ENCODE measurements at regions not wholly inside any gene's neighbourhood (a gene's known extent, or its start where the extent isn't known, plus 50 kb on each side); places are given as distances from the start of the nearest gene placed in this dataset.

GRCh38 chr21:15552914-15553494 is 176.8 kb upstream of the USP25 start:
- WGBS (ENCODE audit: insufficient coverage) = no CpG with 5 or more reads among the region's 3 CpGs

GRCh38 chr21:15557925-15558324 is 171.9 kb upstream of the USP25 start:
- DNase-seq = no peak
- H3K36me3 ChIP-seq (ENCODE audit: control insufficient read depth, insufficient read depth, low read length) = no peaks in the 10 kb centered on the region
- WGBS (ENCODE audit: insufficient coverage) = 91% methylated on average over 3 of the region's 4 CpGs
- no peak overlapping the region for H3K27ac ChIP-seq (ENCODE audit: low read length)
- no peaks in the 10 kb centered on the region for H3K9me3 ChIP-seq (replicated peaks; ENCODE audit: control insufficient read depth, low read depth, low read length)
- no peaks in the 10 kb centered on the region for H3K4me1 ChIP-seq (ENCODE audit: control insufficient read depth, insufficient read depth, low read length)
- no peak overlapping the region for H3K4me3 ChIP-seq (ENCODE audit: low read length)
- no peaks in the 10 kb centered on the region for H3K27me3 ChIP-seq (ENCODE audit: control insufficient read depth, insufficient read depth, low read length)

More at GRCh38 chr21:15552914-15553494, 176.8 kb upstream of the USP25 start:
- H3K27ac ChIP-seq (ENCODE audit: low read length) = no peak overlapping the region
- H3K4me1 ChIP-seq (ENCODE audit: control insufficient read depth, insufficient read depth, low read length) = no peaks in the 10 kb centered on the region
- peak; percentile 27 for DNase-seq
- H3K36me3 ChIP-seq (ENCODE audit: control insufficient read depth, insufficient read depth, low read length) = no peaks in the 10 kb centered on the region
- H3K27me3 ChIP-seq (ENCODE audit: control insufficient read depth, insufficient read depth, low read length) = no peaks in the 10 kb centered on the region
- H3K4me3 ChIP-seq (ENCODE audit: low read length) = no peak overlapping the region
- no peaks in the 10 kb centered on the region for H3K9me3 ChIP-seq (replicated peaks; ENCODE audit: control insufficient read depth, low read depth, low read length)

DNA sequence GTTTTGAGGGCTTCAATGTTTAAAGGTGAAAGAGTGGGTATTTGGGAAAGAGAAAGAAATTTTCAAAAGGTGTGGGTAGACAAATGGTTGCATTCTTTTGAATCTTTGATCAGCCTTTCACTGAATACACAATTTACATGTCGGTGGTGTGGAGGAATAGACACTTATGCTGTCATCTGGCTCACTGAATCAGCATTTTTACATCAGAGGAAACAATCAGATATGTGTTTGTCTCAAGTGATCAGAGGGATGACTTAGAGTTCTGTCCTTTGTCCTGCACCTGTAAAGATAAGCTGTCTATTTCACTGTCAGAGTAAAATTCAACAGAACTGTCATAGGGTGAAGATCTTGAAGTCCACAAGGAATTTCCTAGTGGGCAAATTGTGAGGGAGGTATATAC is 170.9 kb upstream of the USP25 start:
- no peak for DNase-seq
- no peaks in the 10 kb centered on the region for H3K4me1 ChIP-seq (ENCODE audit: control insufficient read depth, insufficient read depth, low read length)
- H3K4me3 ChIP-seq (ENCODE audit: low read length) = no peak overlapping the region
- no peak overlapping the region for H3K27ac ChIP-seq (ENCODE audit: low read length)
- no peaks in the 10 kb centered on the region for H3K27me3 ChIP-seq (ENCODE audit: control insufficient read depth, insufficient read depth, low read length)
- no peaks in the 10 kb centered on the region for H3K36me3 ChIP-seq (ENCODE audit: control insufficient read depth, insufficient read depth, low read length)
- no CpG with 5 or more reads among the region's 1 CpG for WGBS (ENCODE audit: insufficient coverage)
- no peaks in the 10 kb centered on the region for H3K9me3 ChIP-seq (replicated peaks; ENCODE audit: control insufficient read depth, low read depth, low read length)

DNA sequence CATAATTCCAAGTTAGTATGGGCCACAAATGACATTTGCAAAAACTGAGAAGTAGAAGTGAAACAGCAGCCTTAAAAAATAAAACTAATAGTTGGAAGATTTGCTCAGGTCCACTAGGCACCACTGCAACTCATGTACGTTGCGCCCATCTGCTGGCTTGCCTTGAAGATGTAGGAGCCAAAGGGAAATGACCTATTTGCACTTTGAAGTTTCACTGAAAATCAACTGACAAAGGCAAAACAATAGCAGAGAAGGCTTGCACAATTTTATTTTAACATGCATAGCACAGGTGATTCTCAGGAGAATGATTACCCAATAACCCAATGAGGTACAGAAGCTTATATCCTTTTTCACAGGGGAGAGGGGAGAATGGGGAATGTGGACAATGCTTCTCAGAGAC is 170.1 kb upstream of the USP25 start:
- no peak overlapping the region for H3K27ac ChIP-seq (ENCODE audit: low read length)
- 75% methylated on average over 2 of the region's 2 CpGs for WGBS (ENCODE audit: insufficient coverage)
- no peak overlapping the region for H3K4me3 ChIP-seq (ENCODE audit: low read length)
- no peaks in the 10 kb centered on the region for H3K36me3 ChIP-seq (ENCODE audit: control insufficient read depth, insufficient read depth, low read length)
- no peaks in the 10 kb centered on the region for H3K9me3 ChIP-seq (replicated peaks; ENCODE audit: control insufficient read depth, low read depth, low read length)
- no peak for DNase-seq
- no peaks in the 10 kb centered on the region for H3K27me3 ChIP-seq (ENCODE audit: control insufficient read depth, insufficient read depth, low read length)
- no peaks in the 10 kb centered on the region for H3K4me1 ChIP-seq (ENCODE audit: control insufficient read depth, insufficient read depth, low read length)

- H3K9me3 ChIP-seq (replicated peaks; ENCODE audit: control insufficient read depth, low read depth, low read length) = no peaks in the 10 kb centered on the region
- H3K4me3 ChIP-seq (ENCODE audit: low read length) = no peak overlapping the region
- H3K27ac ChIP-seq (ENCODE audit: low read length) = no peak overlapping the region
- H3K4me1 ChIP-seq (ENCODE audit: control insufficient read depth, insufficient read depth, low read length) = no peaks in the 10 kb centered on the region
- no peaks in the 10 kb centered on the region for H3K36me3 ChIP-seq (ENCODE audit: control insufficient read depth, insufficient read depth, low read length)
- no peak for DNase-seq
- WGBS (ENCODE audit: insufficient coverage) = 74% methylated on average over 6 of the region's 6 CpGs
- no peaks in the 10 kb centered on the region for H3K27me3 ChIP-seq (ENCODE audit: control insufficient read depth, insufficient read depth, low read length)
Measured at GRCh38 chr21:15560383-15561056, 169.3 kb upstream of the USP25 start.

DNA sequence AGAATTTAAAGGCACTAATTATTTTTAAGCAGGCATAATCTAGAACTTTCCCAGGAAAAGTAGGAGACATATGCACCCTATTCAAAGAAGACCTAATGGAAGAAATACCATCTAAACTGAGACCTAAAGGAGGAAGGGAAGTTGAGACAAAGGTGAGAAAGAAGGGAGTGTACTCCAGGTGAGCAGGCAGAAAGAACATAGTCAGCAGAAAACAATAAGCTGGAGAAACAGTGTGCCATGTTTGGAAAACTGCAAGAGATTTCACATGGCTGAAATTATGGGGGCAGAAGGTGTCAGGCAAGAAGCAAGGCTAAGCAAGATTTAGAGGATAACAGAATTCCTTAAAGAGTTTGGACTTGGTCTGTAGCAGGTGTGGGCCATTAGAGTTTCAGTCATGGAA is 167.0 kb upstream of the USP25 start:
- no peak overlapping the region for H3K4me3 ChIP-seq (ENCODE audit: low read length)

GRCh38 chr21:15564907-15565306 is 164.9 kb upstream of the USP25 start:
- H3K9me3 ChIP-seq (replicated peaks; ENCODE audit: control insufficient read depth, low read depth, low read length) = no peaks in the 10 kb centered on the region
- H3K4me3 ChIP-seq (ENCODE audit: low read length) = no peak overlapping the region
- H3K36me3 ChIP-seq (ENCODE audit: control insufficient read depth, insufficient read depth, low read length) = no peaks in the 10 kb centered on the region
- 63% methylated on average over 1 of the region's 4 CpGs for WGBS (ENCODE audit: insufficient coverage)
- DNase-seq = no peak
- H3K27ac ChIP-seq (ENCODE audit: low read length) = no peak overlapping the region
- H3K4me1 ChIP-seq (ENCODE audit: control insufficient read depth, insufficient read depth, low read length) = no peaks in the 10 kb centered on the region
- H3K27me3 ChIP-seq (ENCODE audit: control insufficient read depth, insufficient read depth, low read length) = no peaks in the 10 kb centered on the region

More for the DNA sequence above, 167.0 kb upstream of the USP25 start:
- no peak for DNase-seq
- H3K27ac ChIP-seq (ENCODE audit: low read length) = no peak overlapping the region
- H3K4me1 ChIP-seq (ENCODE audit: control insufficient read depth, insufficient read depth, low read length) = no peaks in the 10 kb centered on the region
- H3K36me3 ChIP-seq (ENCODE audit: control insufficient read depth, insufficient read depth, low read length) = no peaks in the 10 kb centered on the region
- H3K9me3 ChIP-seq (replicated peaks; ENCODE audit: control insufficient read depth, low read depth, low read length) = no peaks in the 10 kb centered on the region
- no peaks in the 10 kb centered on the region for H3K27me3 ChIP-seq (ENCODE audit: control insufficient read depth, insufficient read depth, low read length)

DNA sequence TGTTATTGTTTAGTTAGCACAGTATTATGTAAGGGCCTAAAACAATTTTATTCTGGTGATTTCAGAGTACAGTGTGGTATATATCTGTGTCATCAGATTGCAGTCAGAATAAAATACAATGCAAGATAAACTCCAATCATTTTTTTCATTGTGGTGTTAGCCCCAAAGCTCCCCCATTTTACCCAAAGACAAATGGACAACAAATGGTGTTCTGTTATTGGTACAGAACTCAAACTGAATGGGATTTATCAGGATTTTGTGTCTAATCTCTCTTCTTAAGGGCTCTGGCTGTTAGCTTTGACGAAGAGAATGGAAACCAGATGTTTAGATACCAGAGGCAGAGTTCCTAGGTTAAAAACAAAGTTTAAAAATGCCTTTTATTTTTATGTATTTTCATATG is 163.1 kb upstream of the USP25 start:
- Histone ChIP-seq H3K36me3 (ENCODE audit: control insufficient read depth, insufficient read depth, low read length) (no peaks in the 10 kb centered on the region), H3K4me1 (ENCODE audit: control insufficient read depth, insufficient read depth, low read length) (no peaks in the 10 kb centered on the region), H3K9me3 (replicated peaks; ENCODE audit: control insufficient read depth, low read depth, low read length) (no peaks in the 10 kb centered on the region), H3K27ac (ENCODE audit: low read length) (no peak overlapping the region), H3K4me3 (ENCODE audit: low read length) (no peak overlapping the region), H3K27me3 (ENCODE audit: control insufficient read depth, insufficient read depth, low read length) (no peaks in the 10 kb centered on the region)
- peak; percentile 22 for DNase-seq
- WGBS (ENCODE audit: insufficient coverage) = no CpG with 5 or more reads among the region's 1 CpG

GRCh38 chr21:15567191-15567590 is 162.6 kb upstream of the USP25 start:
- no peaks in the 10 kb centered on the region for H3K4me1 ChIP-seq (ENCODE audit: control insufficient read depth, insufficient read depth, low read length)
- no peak overlapping the region for H3K27ac ChIP-seq (ENCODE audit: low read length)
- no peaks in the 10 kb centered on the region for H3K27me3 ChIP-seq (ENCODE audit: control insufficient read depth, insufficient read depth, low read length)
- peak; percentile 58 for DNase-seq
- H3K4me3 ChIP-seq (ENCODE audit: low read length) = no peak overlapping the region
- H3K36me3 ChIP-seq (ENCODE audit: control insufficient read depth, insufficient read depth, low read length) = no peaks in the 10 kb centered on the region
- no peaks in the 10 kb centered on the region for H3K9me3 ChIP-seq (replicated peaks; ENCODE audit: control insufficient read depth, low read depth, low read length)

GRCh38 chr21:15568516-15568915 is 161.3 kb upstream of the USP25 start:
- H3K9me3 ChIP-seq (replicated peaks; ENCODE audit: control insufficient read depth, low read depth, low read length) = no peaks in the 10 kb centered on the region
- no peaks in the 10 kb centered on the region for H3K36me3 ChIP-seq (ENCODE audit: control insufficient read depth, insufficient read depth, low read length)
- H3K27me3 ChIP-seq (ENCODE audit: control insufficient read depth, insufficient read depth, low read length) = no peaks in the 10 kb centered on the region
- DNase-seq = peak; percentile 26
- H3K4me3 ChIP-seq (ENCODE audit: low read length) = no peak overlapping the region
- H3K4me1 ChIP-seq (ENCODE audit: control insufficient read depth, insufficient read depth, low read length) = no peaks in the 10 kb centered on the region
- H3K27ac ChIP-seq (ENCODE audit: low read length) = no peak overlapping the region

Data from muscle of leg (tissue), 3 donors.